Vagina (tissue), 2 donors: ENCODE measurements at regions not wholly inside any gene's neighbourhood (a gene's known extent, or its start where the extent isn't known, plus 50 kb on each side); places are given as distances from the start of the nearest gene placed in this dataset.

Experiments used
- POLR2A ChIP-seq, 2 donors: fragments of 450-650 bp; IDR thresholded peaks; one replicate each; pipeline ENCODE4 v1.6.1; 2017; ENCODE audit warnings: antibody characterized with exemption in 2 of 2, mild to moderate bottlenecking in 2 of 2, moderate library complexity in 2 of 2
- POLR2AphosphoS5 ChIP-seq, 2 donors: sonication (generic); formaldehyde crosslinking; IDR thresholded peaks; one replicate each; pipeline ENCODE4 v1.9.0; 2017; ENCODE audit warnings: antibody characterized with exemption in 2 of 2, mild to moderate bottlenecking in 2 of 2, low read depth in 1 of 2; ENCODE audit not compliant: insufficient read depth in 1 of 2
- TF ChIP-seq, protein P1 (sequence below), 3 experiments: fragments of 450-650 bp in 2 of 3; fragments of 200-600 bp in 1 of 3; sonication (generic) in 1 of 3; IDR thresholded peaks; one replicate each; pipeline ENCODE4 v1.5.1; 2017 to 2019; ENCODE audit warnings: antibody characterized with exemption in 3 of 3, mild to moderate bottlenecking in 2 of 3, moderate library complexity in 2 of 3

DNA sequence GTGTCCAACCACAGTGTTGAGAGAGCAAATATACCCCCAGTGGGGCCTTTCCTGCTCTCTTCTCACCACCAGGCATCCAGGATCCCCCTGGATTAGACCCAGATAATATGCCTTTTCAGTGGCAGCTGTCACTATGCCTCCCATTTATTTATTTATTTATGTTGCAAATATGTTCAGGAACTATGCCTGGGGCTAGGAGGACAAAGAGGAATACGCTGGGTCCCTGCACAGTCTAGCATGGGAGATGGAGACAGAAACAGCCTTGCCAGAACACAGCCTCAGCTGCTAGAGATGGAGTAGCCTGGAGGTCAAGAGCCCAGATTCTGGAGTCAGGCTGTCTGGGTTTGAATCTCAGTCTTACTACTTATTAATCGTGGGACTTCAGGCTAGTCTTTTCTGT is 74.6 kb upstream of the LRFN2 start:
- TF ChIP-seq, protein P1, sequence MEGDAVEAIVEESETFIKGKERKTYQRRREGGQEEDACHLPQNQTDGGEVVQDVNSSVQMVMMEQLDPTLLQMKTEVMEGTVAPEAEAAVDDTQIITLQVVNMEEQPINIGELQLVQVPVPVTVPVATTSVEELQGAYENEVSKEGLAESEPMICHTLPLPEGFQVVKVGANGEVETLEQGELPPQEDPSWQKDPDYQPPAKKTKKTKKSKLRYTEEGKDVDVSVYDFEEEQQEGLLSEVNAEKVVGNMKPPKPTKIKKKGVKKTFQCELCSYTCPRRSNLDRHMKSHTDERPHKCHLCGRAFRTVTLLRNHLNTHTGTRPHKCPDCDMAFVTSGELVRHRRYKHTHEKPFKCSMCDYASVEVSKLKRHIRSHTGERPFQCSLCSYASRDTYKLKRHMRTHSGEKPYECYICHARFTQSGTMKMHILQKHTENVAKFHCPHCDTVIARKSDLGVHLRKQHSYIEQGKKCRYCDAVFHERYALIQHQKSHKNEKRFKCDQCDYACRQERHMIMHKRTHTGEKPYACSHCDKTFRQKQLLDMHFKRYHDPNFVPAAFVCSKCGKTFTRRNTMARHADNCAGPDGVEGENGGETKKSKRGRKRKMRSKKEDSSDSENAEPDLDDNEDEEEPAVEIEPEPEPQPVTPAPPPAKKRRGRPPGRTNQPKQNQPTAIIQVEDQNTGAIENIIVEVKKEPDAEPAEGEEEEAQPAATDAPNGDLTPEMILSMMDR (IDR thresholded peaks at IDR 0.05): no peak
- TF ChIP-seq POLR2AphosphoS5 (IDR thresholded peaks at IDR 0.05; ENCODE audit: insufficient read depth in 1 of 2, low read depth in 1 of 2) (no peak), POLR2A (IDR thresholded peaks at IDR 0.05) (no peak)
